ENCODE measurements at regions not wholly inside any gene's neighbourhood (a gene's known extent, or its start where the extent isn't known, plus 50 kb on each side); places are given as distances from the start of the nearest gene placed in this dataset.

- TF ChIP-seq CTCF (IDR thresholded peaks at IDR 0.05) (no peak), POLR2A (IDR thresholded peaks at IDR 0.05; ENCODE audit: low read depth) (no peak), EP300 (IDR thresholded peaks at IDR 0.05) (no peak)
Measured at GRCh38 chr16:8505327-8505991, 84.9 kb downstream of the TMEM114 start.

Measured in esophagus muscularis mucosa (tissue), 4 donors.